ENCODE measurements at regions not wholly inside any gene's neighbourhood (a gene's known extent, or its start where the extent isn't known, plus 50 kb on each side); places are given as distances from the start of the nearest gene placed in this dataset.
A peak's percentile ranks its signal among the peaks of the same experiment; 100 is the strongest.
"Not testable (repeated sequence)": the region's sequence is repeated elsewhere in the genome, so short reads cannot be mapped to it uniquely, and the experiment has no call there.

DNA sequence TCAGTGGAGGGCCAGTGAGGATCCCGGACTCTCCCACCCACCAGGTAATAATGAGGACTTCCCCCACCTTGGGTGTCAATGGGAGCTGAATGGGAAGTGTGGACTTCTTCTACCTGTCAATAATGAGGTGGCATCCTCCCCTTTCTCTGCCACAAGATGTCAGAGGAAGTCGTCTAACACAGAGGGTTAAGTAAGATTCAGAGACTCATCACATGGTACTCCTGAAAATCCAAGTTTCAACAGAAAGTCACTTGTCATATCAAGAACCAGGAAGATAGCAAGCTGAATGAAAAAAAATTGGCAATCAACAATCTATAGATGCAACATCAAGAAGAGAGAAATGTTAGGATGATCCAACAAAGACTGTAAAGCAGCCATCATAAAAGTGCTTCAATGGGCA is 150.9 kb upstream of the SVIL start:
- no peak for ATAC-seq

DNA sequence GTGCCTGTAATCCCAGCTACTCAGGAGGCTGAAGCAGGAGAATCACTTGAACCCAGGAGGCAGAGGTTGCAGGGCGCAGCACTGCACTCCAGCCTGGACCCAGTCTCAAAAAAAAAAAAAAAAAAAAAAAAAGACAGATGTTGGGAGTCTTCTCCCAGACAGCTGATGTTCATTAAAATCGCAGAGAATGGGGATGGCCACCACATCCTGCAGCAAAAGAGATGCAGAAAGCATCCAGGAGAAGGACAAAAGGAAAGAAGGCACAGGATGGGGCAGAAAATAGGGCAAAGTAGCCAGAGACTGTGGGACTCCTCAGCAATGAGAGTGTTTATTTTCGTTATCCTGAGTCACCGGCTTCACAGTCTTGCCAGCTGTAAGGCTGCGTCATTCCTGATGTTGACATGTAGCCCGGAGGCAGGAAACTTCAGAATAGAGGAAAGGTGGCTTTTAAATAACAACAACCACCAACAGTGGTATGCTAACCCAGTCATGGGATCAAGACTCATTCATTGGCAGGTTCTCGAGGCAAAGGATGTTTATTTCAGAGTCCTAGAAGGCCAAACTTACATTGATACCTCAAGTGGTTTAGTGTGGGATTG is 149.5 kb upstream of the SVIL start:
- peak; percentile 96 for ATAC-seq

GRCh38 chr10:29783201-29783947 is 148.6 kb upstream of the SVIL start:
- no peak for ATAC-seq

DNA sequence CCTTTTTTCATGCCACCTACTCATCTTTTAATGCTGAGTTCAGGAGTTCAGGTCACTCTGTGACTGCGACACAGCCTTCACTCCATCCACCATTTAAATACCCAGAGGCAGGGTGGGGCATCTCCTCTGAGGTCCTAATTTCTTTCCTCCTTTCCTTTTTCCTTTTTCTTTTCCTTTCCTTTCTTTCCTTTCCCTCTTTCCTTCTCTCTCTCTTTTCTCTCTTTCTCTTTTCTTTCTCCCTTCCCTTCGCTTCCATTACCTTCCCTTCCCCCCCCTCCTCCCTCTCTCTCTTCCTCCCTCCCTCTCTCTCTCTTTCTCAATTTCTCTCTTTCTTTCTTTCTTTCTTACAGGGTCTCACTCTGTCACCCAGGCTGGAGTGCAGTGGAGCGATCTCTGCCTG is 145.9 kb upstream of the SVIL start:
- ATAC-seq, result no peak

DNA sequence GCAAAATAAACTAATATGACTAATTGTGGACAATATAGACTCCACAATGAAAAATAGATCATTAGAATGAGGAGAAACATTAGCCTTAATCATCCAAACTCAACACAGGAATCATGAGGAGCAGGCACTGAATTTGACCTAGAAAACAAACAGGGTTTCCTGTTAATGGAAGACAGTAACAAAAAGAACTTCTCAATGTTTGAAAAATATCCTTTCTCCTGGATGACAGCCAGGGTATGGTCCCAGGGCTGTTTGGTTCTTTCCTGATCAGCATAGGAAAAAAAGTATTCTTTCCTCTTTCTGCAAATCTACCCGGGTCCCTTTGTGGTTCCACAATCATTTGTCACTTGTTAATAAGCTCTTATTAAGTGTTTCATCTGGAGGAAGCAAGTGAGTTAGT is 145.3 kb upstream of the SVIL start:
- ATAC-seq, result no peak

DNA sequence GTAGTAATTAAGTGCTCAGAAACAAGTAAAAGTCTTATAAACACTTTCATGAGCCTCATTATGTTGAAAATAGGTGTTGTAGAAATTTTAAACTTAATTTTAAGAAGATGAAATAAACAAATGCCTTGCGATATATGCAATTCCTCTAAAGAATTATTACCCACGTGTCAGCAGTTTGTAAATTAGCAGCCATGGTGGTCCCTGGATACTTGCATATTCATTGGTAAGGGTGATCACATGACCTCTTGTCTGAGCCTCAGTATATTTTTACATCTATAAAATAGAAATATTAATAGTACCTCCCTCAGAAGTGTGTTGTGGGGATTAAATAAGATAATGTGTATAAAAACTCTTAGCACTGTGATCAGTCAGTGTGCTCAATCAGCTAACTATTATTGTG is 141.5 kb upstream of the SVIL start:
- ATAC-seq, result no peak

DNA sequence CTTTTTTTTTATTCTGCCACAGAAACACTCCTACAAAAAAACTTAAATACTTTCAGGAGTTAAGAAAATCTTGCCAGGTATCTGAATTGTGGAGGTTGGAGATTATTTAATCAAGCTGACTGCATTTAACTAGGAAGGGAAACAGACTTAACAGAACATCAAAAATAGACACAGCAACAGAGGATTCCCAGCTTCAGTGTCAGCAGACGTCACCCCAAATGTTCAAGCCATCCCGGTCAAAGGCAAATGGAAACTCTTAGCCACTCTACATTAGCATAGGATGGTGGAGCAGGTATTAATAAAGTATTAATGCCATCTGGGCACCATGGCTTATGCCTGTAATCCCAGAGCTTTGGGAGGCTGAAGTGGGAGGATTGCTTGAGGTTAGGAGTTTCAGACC is 139.7 kb upstream of the SVIL start:
- ATAC-seq, result no peak

GRCh38 chr10:29773675-29774091 is 138.9 kb upstream of the SVIL start:
- no peak for ATAC-seq

DNA sequence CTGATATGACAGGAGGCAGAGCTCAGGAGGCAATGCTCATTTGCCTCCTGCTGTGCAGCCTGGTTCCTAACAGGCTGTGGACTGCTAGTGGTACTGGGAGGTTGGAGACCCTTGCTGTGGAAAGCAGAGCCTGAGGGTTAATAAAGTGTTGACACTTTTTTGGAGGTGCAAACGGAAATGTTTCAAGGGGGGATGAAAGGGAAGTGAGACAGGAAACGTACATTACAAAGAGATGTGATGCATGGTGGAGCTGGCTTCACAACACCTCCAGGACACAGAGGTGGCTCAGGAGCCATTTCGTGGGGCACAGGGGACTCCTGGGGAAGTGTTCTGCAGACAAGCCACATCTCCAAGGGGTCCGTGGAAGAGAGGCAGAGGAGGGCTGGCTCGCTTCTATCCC is 137.6 kb upstream of the SVIL start:
- no peak for ATAC-seq

GRCh38 chr10:29771376-29771775 is 136.6 kb upstream of the SVIL start:
- peak; percentile 59 for ATAC-seq

DNA sequence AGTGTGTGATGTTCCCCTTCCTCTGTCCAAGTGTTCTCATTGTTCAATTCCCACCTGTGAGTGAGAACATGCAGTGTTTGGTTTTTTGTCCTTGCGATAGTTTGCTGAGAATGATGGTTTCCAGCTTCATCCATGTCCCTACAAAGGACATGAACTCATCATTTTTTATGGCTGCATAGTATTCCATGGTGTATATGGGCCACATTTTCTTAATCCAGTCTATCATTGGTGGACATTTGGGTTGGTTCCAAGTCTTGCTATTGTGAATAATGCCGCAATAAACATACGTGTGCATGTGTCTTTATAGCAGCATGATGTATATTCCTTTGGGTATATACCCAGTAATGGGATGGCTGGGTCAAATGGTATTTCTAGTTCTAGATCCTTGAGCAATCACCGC is 134.5 kb upstream of the SVIL start:
- ATAC-seq, result not testable (repeated sequence)

- ATAC-seq, result no peak
Measured at GRCh38 chr10:29767968-29768367, 133.2 kb upstream of the SVIL start.

- ATAC-seq, result no peak
Measured at GRCh38 chr10:29766753-29767152, 132.0 kb upstream of the SVIL start.

- ATAC-seq, result no peak
Measured at GRCh38 chr10:29765330-29765729, 130.6 kb upstream of the SVIL start.

DNA sequence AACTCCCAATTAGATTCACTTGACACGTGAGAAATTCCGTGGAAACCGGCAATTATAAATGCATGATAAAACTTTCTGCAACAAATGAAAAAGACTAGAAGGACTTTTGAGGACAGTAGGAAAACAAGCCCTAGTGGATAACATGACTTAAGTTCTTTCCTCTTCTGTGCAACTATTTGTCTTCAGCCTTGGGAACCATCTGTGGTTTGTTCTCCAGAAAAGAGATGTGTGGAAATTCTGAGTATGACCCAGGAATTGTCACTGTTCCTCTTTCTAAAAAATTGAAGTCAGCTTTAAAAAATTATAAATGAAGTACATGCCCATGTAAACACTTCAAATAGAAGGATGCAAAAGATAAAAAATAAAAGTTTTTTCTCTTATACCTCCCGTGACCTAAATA is 128.6 kb upstream of the SVIL start:
- ATAC-seq, result no peak

DNA sequence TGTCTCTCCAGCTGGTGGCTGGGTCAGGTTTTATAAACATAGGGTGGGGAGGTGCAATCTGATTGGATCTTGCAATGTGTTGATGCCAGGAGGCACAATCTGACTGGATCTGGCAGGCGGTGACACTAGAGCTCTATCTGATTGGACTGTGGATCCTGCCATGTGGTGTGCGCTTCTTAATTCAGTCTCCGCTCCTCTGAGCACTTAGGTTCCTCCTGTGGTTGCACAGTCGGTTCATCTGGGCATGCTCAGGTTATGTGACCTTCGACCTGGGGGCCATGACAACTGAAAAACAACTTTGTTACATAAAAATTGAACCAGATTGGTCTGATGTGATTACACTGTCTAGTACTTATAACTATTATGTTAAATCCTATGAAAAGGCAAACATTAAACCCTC is 127.1 kb upstream of the SVIL start:
- ATAC-seq, result no peak

DNA sequence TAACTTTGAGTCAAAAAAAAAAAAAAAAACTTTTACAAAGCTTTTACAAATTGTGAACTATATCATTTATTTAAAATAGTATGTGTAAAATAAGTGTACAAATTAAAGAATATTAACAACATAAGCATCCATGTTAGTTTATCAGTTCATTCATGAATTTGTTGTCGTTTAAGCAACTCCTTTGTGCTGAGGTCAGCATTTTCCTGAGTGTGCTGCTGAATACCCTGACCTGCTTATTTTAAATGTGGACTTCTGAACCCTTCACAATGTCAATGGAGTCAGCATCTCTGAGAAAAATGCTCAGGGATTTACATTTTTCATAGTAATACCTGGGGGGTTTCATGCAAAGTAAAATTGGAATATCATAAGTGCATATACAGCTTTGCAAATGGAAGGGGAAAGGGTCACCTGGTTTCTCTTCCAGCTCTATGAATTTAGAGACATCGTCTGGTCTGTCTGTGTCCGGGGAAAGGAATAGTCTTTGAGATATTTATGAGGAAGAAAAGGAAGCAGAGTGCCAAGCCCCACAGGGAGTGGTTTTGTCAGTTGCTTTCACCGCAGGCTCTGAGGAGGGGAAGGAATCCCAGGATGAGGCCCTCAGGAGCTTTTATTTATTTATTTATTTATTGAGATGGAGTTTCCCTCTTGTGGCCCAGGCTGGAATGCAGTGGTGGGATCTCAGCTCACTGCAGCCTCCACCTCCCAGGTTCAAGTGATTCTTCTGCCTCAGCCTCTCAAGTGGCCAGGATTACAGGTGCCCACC is 125.5 kb upstream of the SVIL start:
- ATAC-seq, result no peak

DNA sequence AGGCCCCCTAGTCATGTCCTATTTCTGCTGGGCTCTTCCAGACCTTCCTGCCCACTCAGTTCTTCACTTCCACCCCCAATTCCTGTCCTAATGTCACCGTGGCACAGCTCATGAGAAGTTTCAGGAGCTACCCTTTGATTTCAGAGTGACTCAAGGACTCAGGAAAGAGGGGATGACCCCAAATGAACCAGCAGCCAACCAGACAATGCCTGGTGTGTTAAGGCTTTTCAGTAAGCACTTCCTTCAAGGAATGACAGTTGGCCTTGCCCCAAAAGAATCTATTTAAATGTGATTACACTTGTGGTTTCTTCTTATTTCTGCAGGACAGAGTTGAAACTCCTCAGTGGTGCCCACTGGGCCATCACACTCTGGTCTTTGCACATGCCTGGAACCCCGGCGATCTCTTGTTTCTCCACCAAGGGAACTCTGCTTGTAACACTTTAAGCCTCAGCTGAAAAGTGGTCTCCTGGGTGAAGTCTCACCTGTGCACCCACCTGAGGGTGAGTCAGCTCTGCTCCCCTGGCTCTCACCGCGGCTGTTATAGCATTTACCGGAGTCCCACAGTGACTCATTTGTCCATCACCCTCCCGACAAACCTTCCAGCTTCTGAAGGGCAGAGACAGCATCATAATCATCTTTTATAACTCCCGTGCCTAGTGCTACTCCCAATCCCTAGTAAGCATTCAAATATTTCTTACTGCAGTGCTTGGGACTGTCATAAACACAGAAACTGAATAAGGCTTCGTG is 123.0 kb upstream of the SVIL start:
- ATAC-seq, result peak; percentile 62

- no peak for ATAC-seq
Measured at GRCh38 chr10:29756451-29756850, 121.7 kb upstream of the SVIL start.

DNA sequence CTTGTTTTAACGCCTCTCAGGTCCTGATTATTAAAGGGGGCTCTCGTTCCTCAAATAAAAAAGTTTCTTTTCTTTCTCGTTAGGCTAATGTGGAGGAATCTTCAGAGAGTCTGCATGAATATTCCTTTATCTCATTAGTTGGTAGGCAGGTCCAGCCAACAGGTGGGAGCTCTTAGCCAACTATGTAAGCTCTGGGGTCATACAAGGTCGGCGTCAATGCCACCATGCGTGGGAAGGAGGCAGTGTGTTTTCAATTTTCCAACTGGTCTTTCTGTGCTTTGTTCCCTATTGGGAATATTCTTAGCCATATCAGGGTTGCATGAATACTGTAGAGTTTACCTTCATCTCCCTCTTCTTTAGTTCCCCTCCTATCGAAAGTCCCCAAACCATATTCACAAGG is 118.5 kb upstream of the SVIL start:
- no peak for ATAC-seq

DNA sequence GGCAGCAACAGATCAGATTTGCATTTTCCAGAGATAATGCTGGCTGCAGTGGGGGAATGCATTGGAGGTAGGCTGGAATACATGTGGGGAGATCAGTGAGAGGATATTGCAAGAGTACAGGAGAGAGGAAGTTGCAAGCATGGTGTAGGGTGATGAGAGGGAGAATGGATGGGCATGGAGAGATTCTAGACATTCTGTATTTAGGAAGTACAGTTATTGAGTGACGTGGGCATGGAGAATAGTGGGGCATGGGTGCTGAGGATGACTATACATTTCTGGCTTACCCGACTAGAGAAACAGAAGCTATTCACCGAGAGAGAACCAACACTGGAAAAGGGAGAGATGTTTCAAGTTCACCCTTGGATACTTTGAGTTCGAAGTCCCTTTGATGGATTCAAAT is 116.9 kb upstream of the SVIL start:
- no peak for ATAC-seq

DNA sequence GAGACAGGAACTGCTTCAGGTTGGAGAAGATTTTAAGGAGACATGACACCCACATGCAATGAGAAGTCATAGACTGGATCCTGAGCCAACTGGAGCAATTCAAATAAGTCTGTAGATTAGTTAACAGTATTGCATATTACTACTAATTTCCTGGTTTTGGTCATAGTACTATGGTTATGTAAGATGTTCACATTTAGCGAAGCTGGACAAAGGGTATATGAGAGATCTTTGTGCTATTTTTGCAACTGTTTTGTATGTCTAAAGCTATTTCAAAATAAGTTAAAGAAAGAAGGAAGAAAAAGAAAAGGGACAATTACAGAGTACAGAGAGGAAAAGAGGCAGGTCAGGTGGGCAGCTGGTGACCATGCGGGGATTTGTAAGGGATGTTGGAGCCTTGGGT is 116.5 kb upstream of the SVIL start:
- ATAC-seq, result no peak

DNA sequence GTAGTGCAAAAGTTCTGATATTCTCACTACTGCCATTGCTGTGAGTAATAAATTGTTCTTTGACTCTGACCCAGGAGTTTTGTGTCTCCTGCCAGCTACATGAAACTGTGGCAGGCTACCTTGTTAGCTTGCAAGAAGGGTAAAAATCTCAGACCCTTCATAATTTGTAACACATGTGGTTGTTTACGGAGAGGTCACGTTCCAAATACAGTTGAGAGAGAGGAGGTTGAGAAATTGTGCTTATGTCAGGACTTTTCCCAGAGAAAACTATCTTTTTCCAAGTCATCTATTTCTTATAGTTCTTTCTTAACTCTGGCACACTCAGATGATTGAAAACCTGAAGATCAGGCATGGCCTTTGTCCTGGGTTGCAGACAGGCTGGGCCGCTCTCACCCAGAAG is 114.4 kb upstream of the SVIL start:
- no peak for ATAC-seq

Data from esophagus mucosa (tissue), 1 donor.